Umbilical cord (tissue), 1 donor: ENCODE measurements at regions not wholly inside any gene's neighbourhood (a gene's known extent, or its start where the extent isn't known, plus 50 kb on each side); places are given as distances from the start of the nearest gene placed in this dataset.
A peak's percentile ranks its signal among the peaks of the same experiment; 100 is the strongest.
"Not testable (repeated sequence)": the region's sequence is repeated elsewhere in the genome, so short reads cannot be mapped to it uniquely, and the experiment has no call there.

Experiments used
- DNase-seq: peaks from one replicate; pipeline ENCODE4 v3.0.0-alpha.2; 2015; ENCODE audit warnings: low spot score

DNA sequence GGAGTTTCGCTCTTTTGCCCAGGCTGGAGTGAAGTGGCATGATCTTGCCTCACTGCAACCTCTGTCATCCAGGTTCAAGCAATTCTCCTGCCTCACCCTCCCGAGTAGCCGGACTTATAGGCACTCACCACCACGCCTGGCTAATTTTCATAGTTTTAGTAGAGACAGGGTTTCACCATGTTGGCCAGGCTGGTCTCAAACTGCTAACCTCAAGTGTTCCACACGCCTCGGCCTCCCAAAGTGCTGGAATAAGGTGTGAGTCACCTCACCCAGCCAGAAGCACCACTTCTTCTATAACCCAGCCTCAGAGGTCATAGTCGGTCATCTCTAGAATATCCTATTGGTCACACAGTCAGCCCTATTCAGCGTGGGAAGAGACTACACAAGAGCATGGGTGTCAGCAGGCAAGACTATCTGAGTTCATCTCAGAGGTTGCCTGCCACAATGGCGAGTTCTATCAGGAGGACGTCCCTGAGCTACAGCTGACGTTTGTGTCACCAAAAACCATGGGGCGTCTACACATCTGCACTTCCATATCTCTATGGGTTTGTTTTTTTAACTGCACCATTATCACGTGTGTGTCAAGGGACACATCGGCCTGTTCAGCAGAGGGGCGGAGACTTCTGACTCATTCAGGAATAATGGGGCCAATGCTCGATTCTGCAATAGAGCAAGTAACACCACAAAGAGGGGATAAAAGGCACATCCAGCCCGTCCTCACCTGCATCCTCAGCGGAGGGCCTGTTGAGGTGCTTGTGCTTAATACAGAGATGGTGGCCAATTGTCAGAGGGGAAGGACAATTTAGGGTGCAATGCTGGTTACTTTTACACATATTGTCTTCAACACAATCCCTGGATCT lies 256.3 kb upstream of the IRF2BP2 start:
- DNase-seq = no peak

DNA sequence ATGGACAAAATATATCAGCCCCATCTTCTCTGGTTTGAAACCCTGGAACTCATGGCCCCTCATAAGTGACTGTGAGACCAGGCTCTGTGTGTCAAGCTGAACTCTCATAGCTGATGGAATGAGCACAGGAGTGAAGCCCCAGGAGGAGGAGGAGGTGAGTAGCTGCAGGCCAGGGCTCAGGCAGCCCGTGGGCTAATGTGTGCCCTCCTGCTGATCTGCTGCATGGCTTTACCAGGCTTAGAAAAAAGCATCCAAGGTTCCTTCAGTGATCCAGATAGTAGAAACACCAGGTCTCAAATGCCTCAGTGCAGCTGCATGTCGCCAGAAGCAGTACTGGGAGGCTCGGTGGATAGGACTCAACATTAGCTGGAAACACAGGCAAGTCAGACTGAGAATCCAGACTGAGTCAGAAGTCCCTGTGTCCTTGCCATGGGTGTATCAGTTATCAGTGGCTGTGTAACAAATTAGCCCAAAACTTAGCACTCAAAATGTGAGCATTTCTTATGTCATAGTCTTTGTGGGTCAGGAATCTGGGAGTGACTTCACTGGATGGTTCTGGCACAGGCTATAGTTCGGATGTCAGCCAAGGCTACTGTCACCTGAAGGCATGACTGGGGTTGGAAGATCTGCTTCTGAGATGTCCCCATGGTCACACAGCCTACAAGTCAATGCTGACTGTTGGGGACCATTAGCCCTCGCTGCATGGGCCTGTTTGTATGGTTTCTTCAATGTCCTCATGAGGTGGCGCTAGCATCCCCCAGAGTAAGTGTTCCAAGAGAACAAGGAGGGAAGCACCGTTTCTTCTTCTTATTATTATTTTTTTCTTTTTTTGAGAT lies 255.4 kb upstream of the IRF2BP2 start:
- no peak for DNase-seq

DNA sequence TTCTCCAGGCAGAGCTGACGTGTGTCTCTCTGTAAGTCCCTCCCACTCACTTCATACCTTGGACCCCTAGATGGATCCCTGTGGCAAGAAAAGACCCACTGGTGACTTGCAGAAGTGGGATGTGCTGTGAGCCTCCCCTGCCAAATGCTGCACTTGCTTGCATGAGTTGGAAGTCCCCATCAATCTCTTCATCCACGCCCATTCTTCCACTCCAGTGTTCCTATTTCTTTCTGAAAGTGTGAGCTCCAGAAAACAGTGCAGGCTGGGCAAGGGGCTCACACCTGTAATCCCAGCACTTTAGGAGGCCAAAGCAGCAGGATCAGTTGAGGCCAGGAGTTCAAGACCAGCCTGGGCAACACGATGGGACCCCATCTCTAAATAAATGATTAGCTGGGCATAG lies 254.1 kb upstream of the IRF2BP2 start:
- no peak for DNase-seq

DNA sequence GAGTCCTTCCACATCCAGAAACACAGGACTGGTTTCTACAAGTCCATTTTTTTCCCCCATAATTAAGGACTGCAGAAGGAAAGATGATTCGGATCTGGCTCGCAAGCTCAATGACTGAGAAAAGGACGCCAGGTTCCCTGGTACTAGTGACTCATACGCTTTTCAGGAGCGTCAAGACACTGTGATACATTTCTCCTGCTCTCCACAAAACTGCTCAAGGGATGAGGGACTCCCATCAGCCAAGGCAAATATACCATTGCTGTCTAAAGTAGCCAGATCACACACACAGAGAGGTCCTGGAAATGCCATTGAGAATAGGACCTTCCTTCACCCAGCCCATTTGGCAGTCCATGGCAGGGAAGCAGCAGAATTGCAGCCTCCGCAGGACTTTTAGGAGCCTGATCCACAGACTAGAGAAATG lies 253.6 kb upstream of the IRF2BP2 start:
- no peak for DNase-seq

DNA sequence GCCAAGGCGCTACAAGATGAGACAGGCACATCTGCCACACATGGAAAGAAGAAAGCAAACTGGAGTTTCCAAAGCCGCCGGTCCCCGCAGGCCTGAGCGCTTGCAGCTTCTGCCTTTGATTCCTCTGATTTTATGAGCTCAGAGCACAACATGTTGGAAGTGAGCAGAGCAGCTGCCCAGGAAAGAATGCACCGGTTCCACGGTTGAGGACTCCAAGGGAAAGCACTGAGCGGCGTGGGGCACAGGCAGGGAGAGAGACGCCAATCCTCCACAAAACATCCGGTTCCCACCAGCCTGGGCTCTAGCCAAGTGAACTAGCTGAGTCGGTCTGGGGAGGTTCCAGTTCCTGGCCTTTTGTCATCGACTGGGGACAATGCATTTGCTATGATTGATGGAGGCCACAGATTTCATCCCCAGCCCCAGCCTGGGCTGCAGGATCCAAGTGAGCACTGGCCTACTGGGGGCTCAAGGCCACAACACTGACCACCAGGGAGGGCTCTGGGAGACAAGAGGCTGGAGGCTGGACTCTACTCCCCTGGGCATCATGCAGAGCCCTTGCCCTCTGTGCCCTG lies 253.1 kb upstream of the IRF2BP2 start:
- DNase-seq = peak; percentile 91

DNA sequence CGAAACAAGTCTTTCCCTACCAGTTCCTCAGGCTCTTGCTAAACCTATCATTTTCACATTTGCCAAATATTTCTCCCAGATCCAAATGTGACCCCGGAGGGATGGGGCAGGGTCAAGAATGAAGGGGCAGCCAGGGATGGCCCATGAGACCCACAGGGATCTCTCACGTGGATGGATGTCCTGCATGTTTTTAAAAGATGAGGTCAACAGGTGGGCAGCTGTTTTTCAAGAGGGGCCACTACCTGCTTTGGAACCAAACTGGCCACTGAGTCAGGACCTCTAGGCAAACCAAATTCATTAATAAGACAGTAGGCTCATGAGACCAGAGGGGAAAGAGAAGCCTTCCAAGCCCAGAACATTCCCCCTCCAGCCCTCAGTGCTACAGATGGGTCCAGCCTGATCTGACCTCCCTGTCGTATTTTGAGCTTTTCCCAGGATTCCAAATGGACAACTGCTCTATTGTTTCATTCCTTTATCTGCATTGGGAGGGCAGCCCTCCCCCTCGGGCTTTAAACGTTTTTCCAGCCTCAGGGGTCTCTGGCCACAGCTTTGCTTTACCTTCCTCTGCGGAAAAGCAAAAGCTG lies 252.5 kb upstream of the IRF2BP2 start:
- no peak for DNase-seq

DNA sequence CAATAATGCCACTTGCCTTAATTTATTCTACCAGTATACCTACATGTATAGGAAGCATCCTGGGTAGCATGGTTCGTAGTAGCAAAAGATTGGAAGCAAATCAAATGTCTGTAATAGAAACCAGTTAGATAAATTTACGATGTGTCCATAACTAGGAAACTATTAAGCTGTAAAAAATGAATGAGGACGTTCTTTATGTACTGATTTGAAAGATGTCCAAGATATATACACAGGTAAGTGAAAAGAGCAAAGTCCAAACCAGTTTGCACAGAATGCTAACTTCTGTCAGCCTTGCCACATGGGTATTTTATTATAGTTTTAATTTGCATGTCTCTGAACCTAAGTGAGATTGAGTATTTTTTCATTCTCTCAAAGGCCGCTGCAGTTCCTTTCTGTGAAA lies 251.8 kb upstream of the IRF2BP2 start:
- no peak for DNase-seq

DNA sequence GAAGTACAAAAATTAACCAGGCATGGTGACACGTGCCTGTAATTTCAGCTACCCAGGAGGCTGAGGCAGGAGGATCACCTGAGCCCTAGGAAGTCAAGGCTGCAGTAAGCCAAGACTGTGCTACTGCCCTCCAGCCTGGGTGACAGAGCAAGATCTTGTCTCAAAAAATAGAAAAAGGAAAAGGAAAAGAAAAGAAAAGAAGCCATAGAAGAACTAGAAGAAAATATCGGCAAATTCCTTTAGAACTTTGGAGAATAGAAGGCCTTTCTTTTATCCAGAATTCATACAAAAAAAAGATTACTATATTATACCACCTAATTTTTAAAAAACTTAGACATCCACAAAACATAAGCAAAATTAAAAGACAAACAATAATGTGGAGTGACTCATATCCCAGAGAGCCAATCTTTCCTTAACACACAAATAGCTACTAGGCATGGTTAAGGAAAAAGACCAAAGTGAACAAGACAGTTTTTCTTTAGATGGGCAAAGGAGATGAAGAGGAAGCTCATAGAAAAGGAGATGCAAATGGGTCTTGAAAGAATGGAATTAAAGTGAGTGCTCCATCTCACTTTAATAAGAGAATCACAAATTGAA lies 251.1 kb upstream of the IRF2BP2 start:
- DNase-seq = no peak

DNA sequence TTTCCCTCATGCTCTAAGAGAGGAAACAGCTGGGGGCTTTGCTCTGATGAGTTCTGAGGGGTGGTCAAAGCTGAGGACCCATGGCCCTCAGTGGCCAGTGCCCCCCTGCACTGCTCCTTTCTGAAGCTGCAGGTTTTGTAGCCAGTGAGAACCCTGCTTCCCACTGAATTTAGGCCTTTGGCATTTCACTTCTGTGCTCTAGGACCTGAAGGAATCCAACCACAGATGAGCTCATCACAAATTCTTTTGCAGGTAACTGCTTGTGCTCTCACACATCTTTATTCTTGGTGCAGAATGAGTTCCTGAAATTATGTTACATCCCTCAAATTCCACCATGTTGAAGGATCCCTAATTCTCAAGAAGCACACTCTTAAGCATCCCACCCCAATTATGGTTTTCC lies 248.7 kb upstream of the IRF2BP2 start:
- no peak for DNase-seq

DNA sequence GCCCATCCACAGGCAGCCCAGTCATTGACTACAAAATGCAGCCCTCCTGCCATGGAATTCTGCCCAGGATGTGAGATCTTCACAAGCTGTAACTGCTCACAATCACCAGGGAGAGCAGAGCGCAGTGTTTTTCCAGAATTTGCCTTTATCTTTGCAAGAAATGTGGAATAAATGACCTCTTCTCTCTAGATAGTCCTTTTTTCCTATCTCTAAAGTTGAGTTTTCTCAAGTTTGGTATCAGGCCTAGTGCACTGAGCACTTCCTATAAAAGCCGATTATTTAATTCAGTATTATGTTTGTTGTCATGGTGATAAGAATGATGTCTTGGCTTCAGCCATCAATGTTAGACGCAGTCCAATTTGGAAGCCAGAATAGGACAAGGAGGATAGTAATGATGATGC lies 246.9 kb upstream of the IRF2BP2 start:
- DNase-seq = peak; percentile 89

DNA sequence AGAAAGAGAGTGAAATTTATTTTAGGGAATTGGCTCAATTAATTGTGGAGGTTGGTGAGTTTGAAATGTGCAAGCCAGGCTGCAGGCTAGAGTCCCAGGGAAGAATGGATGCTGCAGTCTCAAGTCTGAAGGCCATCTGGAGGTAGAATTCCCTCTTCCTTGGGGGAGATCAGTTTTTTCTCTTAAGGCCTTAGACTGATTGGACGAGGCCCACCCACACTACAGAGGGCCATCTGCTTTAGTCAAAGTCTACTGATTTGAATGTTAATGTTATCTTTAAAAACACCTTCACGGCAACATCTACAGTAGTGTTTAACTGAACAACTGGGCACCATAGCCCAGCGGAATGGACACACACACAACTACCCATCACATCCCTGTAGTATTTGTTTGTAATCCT lies 245.9 kb upstream of the IRF2BP2 start:
- no peak for DNase-seq

DNA sequence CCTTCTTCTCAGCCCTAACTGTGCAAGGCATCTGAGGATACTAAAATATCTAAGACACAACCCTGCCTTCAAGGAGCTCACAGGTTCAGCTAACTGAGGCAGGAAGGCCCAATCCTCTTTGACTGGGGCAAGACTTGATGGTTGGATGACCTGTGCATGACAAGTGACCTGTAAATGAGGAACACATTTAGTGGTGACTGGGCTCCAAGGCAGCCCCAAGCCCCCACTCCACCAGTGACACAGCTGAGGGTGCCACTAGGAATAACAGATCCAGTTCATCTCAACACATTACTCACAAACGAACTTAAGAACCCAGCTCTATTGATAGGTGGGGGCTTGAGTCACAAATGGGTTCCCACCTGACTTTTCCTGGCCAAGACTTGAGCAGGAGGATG lies 244.7 kb upstream of the IRF2BP2 start:
- DNase-seq = no peak

DNA sequence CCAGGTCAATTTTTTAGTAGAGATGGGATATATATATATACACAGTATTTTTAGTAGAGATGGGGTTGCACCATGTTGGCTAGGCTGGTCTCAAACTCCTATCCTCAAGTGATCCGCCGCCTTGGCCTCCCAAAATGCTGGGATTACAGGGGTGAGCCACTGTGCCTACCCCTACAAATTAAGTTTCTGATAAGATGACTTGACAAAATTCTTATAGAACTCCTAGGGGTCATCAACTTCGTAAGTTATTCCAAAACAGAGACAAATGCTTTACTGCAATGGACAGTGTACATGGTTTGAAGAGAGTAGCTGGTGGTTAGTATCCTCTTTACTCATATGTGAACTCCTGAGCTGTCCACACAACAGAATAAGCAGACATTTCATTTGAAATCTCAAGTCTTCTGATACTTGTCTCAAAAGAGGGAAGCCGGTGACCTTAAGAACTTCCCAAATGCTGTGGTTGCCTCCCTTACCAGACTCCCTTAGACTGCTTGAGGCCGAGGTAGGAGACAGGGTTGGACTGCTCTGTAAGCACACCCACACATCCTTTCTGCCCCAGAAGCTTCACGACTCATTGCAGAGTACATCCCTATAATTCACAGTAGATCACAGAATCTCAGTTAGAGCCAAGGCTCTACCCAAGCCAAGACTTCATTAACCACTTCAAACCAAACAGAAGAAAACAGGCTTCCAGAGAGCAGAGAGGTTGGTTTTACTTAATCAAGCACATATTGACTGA lies 244.1 kb upstream of the IRF2BP2 start:
- DNase-seq = peak; percentile 72

DNA sequence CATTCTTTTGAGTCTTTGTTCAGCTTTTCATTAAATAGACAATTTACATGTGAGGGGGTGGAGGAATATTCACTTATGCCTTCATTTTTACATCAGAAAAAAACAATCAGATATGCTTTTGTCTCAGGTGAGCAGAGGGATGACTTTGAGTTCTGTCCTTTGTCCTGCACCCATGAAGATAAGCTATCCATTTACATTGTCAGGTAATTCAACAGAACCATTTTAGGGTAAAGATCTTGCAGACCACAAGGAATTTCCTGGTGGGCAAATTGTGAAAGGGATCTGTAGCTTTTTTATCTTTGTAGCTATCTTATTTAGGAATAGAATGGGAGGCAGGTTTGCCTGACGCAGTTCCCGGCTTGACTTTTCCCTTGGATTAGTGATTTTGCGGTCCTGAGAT lies 242.7 kb upstream of the IRF2BP2 start:
- DNase-seq = no peak

DNA sequence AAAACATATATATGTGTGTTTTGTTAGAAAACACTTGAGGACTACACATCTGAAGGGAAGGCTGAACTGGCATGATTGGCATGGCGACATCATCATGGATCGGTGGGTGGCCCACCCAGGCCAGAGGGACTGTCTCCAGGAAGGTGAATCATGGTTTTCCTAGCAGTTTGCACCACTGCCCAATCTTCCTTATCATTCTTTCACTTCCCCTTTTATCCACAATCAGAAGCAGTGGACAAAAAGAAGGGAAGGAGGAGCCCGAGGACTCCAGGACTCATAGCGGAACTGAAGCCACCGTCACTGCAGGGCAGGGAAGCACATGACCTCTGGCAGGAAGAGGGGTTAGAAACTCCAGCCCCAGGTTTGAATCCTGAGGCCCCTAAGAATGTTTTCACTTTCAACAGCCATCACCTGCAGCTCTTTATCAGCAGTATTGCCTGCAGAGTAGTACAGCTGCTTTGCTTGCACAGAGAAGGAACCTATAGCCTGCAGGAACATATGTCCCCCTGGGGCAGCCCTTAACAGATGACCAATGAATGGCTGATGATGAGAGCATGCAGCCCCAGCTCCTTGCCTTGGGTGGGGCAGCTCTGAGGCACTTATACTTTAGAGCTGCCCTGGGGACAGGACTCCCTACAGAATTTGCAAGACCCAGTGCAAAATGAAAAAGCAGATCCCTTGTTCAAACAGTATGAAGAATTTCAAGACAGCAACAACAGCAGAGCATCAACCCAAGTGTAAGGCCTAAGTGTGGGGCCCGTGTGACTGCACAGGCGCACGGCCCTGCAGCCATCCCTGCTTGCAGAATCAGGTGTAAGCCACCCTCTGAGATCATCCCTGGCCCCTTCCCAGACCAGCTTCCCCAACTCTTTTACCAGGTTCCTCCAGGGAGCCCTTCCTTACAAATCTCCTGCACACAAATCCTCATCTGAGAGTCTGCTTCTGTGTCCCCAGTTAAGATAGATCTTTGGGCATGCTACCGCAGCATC lies 241.8 kb upstream of the IRF2BP2 start:
- DNase-seq = no peak

DNA sequence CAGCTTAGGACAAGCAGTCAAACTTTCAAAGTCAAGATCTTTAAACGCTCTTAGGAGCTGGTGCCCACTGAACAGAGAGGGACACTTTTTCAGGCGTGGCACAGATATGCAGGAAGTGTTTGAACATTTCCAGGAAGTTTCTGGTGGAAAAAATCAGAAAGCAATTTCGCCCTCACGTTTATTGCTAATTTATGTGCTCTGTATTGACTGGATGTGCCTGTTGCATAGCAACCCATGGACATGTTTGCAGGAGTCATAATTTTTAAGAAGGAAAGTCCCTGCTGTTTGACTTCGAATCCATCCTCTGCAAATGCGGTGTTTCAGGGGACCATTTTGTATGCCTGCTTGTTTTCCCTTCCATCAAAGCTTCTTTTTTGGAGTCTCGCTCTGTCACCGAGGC lies 239.9 kb upstream of the IRF2BP2 start:
- DNase-seq = no peak

DNA sequence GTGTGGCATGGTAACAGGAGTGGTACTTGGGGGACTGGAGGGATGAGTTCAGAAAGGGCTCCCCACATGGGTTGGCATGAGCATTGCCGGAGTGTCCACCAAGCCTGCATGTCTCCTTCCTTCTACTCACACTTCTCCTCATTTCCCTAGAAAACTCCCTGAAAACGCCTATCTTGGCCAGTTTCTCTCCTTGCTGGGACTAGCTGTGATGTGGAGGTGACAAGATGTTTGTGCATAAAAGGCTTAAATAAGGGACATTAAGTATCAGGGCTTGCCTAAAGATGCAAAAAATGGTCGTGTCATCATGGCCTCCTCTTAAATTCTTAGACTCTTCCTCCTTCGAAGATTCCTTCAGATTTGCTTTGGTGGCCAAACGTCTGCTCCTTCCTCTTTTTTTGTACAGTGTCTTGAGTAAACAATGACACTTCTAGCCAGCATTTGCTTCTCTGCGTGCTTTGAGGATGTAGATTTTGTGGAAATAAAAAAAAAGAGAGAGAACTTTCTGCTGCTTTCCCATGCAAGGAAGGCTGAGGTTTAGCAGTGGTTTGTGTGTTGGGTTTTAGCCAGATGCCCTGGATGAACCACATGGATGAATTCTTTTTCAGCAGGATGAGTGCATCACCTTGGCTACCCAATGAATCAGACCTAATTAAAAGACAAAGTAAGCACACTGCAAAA lies 239.1 kb upstream of the IRF2BP2 start:
- peak; percentile 55 for DNase-seq

DNA sequence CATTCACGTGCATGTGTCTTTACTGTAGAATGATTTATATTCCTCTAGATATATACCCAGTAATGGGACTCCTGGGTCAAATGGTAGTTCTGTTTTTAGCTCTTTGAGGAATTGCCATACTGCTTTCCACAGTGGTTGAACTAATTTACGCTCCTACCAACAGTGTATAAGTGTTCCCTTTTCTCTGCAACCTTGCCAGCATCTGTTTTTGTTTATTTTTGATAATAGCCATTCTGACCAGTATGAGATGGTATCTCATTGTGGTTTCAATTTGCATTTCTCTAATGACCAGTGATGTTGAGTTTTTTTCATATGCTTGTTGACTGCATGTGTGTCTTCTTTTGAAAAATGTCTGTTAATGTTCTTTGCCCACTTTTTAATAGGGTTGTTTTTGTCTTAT lies 236.8 kb upstream of the IRF2BP2 start:
- DNase-seq = not testable (repeated sequence)

DNA sequence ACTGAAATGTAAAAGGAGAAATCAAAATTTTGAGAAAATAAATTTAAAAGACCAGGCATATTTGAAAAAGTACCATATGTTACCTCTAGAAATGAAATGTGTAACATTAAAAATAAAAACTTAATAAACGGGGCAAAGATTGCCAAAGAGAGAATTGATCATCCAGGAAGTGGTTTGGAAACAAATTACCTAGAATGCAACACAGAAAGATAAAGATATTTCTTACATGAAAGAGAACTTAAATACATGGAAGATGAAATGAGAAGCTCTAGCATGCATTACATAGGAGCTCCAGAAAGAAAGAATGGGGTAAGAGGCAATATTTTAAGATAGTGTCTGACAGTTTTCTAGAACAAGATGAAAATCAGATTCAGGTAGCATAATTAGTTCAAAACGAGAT lies 235.9 kb upstream of the IRF2BP2 start:
- no peak for DNase-seq
